HepG2 (cell line): ENCODE measurements at regions not wholly inside any gene's neighbourhood (a gene's known extent, or its start where the extent isn't known, plus 50 kb on each side); places are given as distances from the start of the nearest gene placed in this dataset.
"Not testable (repeated sequence)": the region's sequence is repeated elsewhere in the genome, so short reads cannot be mapped to it uniquely, and the experiment has no call there.

Experiments used
- ATF7 ChIP-seq, 2 experiments: fragments of 450-650 bp in 1 of 2; sonication (generic) in 1 of 2; formaldehyde crosslinking in 1 of 2; IDR thresholded peaks; 2 replicates each; pipeline versions ENCODE4 v1.4.0 to v1.6.1; 2016 to 2020; ENCODE audit warnings: antibody characterized with exemption in 1 of 2, mild to moderate bottlenecking in 1 of 2, missing genetic modification reagents in 1 of 2
- POLR2AphosphoS5 ChIP-seq: IDR thresholded peaks from 2 replicates; pipeline ENCODE4 v1.6.1; 2012; ENCODE audit warnings: low read depth, low read length
- SKIL ChIP-seq: sonication (generic); formaldehyde crosslinking; IDR thresholded peaks from 2 replicates; pipeline ENCODE4 v1.8.0; 2022; ENCODE audit warnings: missing genetic modification reagents, mild to moderate bottlenecking, moderate library complexity, borderline replicate concordance
- ZNF556 ChIP-seq: sonication (generic); formaldehyde crosslinking; IDR thresholded peaks from 2 replicates; pipeline ENCODE4 v1.4.0; 2020; ENCODE audit warnings: mild to moderate bottlenecking, missing genetic modification reagents, borderline replicate concordance
- ZNF639 ChIP-seq: conservative IDR thresholded peaks from 2 replicates; pipeline ENCODE4 v1.6.1; 2018; ENCODE audit warnings: missing genetic modification reagents
- ZSCAN12 ChIP-seq: sonication (generic); formaldehyde crosslinking; IDR thresholded peaks from 2 replicates; pipeline ENCODE4 v1.9.0; 2021; ENCODE audit warnings: mild to moderate bottlenecking, missing genetic modification reagents

GRCh38 chr4:9604893-9605190 is 160.6 kb downstream of the DEFB131A start:
- TF ChIP-seq POLR2AphosphoS5; ZSCAN12 (CRISPR knock-in tag); ZNF639 (CRISPR knock-in tag); SKIL (CRISPR knock-in tag); ZNF556 (CRISPR knock-in tag); ATF7 (IDR thresholded peaks at IDR 0.05); ATF7 (CRISPR knock-in tag; IDR thresholded peaks at IDR 0.05): not testable (repeated sequence)
